Right atrium auricular region (tissue), 2 donors: ENCODE measurements at regions not wholly inside any gene's neighbourhood (a gene's known extent, or its start where the extent isn't known, plus 50 kb on each side); places are given as distances from the start of the nearest gene placed in this dataset.

Experiments used
- DNase-seq: peaks from one replicate; pipeline ENCODE4 v3.0.0-alpha.2; 2019; ENCODE audit warnings: low spot score
- H3K27ac ChIP-seq, 2 donors: fragments of 200-600 bp; sonication (generic); 1 replicate in 1 of 2; 2 replicates in 1 of 2; pipeline ENCODE4 v1.5.1; 2016 to 2019
- H3K27me3 ChIP-seq, 2 donors: fragments of 200-600 bp; sonication (generic); one replicate each; pipeline versions ENCODE4 v1.5.1 to v1.6.0; 2017 to 2019
- H3K36me3 ChIP-seq: fragments of 200-600 bp; sonication (generic); one replicate; pipeline ENCODE4 v1.5.1; 2016
- H3K4me1 ChIP-seq, 2 donors: fragments of 200-600 bp; sonication (generic); one replicate each; pipeline versions ENCODE4 v1.5.1 to v1.6.0; 2017 to 2019
- H3K4me3 ChIP-seq, 2 donors: fragments of 200-600 bp; sonication (generic); 1 replicate in 1 of 2; 2 replicates in 1 of 2; pipeline ENCODE4 v1.5.1; 2017 to 2019; ENCODE audit warnings: mild to moderate bottlenecking in 1 of 2, moderate library complexity in 1 of 2
- H3K9me3 ChIP-seq, 2 donors: fragments of 200-600 bp; sonication (generic); one replicate each; pipeline ENCODE4 v1.5.1; 2019
- CTCF ChIP-seq, 2 donors: fragments of 200-600 bp; sonication (generic); IDR thresholded peaks; one replicate each; pipeline ENCODE4 v1.5.1; 2019; ENCODE audit warnings: antibody characterized with exemption in 2 of 2

GRCh38 chr9:26078706-26079105, 400.5 kb upstream of the TUSC1 start:
- H3K36me3 ChIP-seq: no peaks in the 10 kb centered on the region
- H3K4me1 ChIP-seq: no peaks in the 10 kb centered on the region
- H3K27ac ChIP-seq: no peak overlapping the region
- H3K27me3 ChIP-seq: no peaks in the 10 kb centered on the region
- H3K9me3 ChIP-seq: peaks cover 0 to 18% of the 10 kb centered on the region in 2 donors
- DNase-seq: no peak
- TF ChIP-seq CTCF (IDR thresholded peaks at IDR 0.05): no peak
- H3K4me3 ChIP-seq: no peak overlapping the region

GRCh38 chr9:26077860-26078259, 399.6 kb upstream of the TUSC1 start:
- Histone ChIP-seq H3K9me3 (peaks cover 0 to 18% of the 10 kb centered on the region in 2 donors), H3K4me1 (no peaks in the 10 kb centered on the region), H3K27me3 (no peaks in the 10 kb centered on the region), H3K27ac (no peak overlapping the region), H3K4me3 (no peak overlapping the region), H3K36me3 (no peaks in the 10 kb centered on the region)
- no peak for DNase-seq
- TF ChIP-seq CTCF (IDR thresholded peaks at IDR 0.05): no peak

GRCh38 chr9:26067608-26068007, 389.4 kb upstream of the TUSC1 start:
- Histone ChIP-seq H3K36me3 (no peaks in the 10 kb centered on the region), H3K27me3 (no peaks in the 10 kb centered on the region), H3K4me1 (no peaks in the 10 kb centered on the region), H3K4me3 (no peak overlapping the region), H3K9me3 (peaks cover 0 to 3% of the 10 kb centered on the region in 2 donors), H3K27ac (no peak overlapping the region)
- TF ChIP-seq CTCF (IDR thresholded peaks at IDR 0.05): no peak
- no peak for DNase-seq

GRCh38 chr9:26066237-26066636, 388.0 kb upstream of the TUSC1 start:
- no peaks in the 10 kb centered on the region for H3K4me1 ChIP-seq
- no peak for DNase-seq
- no peak overlapping the region for H3K4me3 ChIP-seq
- no peak overlapping the region for H3K27ac ChIP-seq
- TF ChIP-seq CTCF (IDR thresholded peaks at IDR 0.05): no peak
- H3K27me3 ChIP-seq: no peaks in the 10 kb centered on the region
- H3K36me3 ChIP-seq: no peaks in the 10 kb centered on the region
- H3K9me3 ChIP-seq: no peaks in the 10 kb centered on the region

- Histone ChIP-seq H3K4me3 (no peak overlapping the region), H3K27me3 (no peaks in the 10 kb centered on the region), H3K36me3 (no peaks in the 10 kb centered on the region), H3K27ac (no peak overlapping the region), H3K4me1 (no peaks in the 10 kb centered on the region), H3K9me3 (no peaks in the 10 kb centered on the region)
- TF ChIP-seq CTCF (IDR thresholded peaks at IDR 0.05): no peak
- no peak for DNase-seq
Observed at GRCh38 chr9:26061948-26062575, 383.8 kb upstream of the TUSC1 start.
